ENCODE measurements at regions not wholly inside any gene's neighbourhood (a gene's known extent, or its start where the extent isn't known, plus 50 kb on each side); places are given as distances from the start of the nearest gene placed in this dataset.
"Not testable (repeated sequence)": the region's sequence is repeated elsewhere in the genome, so short reads cannot be mapped to it uniquely, and the experiment has no call there.

GRCh38 chr4:138798404-138798803 lies 217.2 kb upstream of the NOCT start:
- DNase-seq (ENCODE audit: low spot score) = no peak

GRCh38 chr4:138797646-138798045 lies 217.9 kb upstream of the NOCT start:
- DNase-seq (ENCODE audit: low spot score) = no peak

- peak; percentile 53 for DNase-seq (ENCODE audit: low spot score)
These were observed 218.8 kb upstream of the NOCT start for GRCh38 chr4:138796761-138797160.

- DNase-seq (ENCODE audit: low spot score) = no peak
These were observed 224.8 kb upstream of the NOCT start for GRCh38 chr4:138790706-138791340.

GRCh38 chr4:138789796-138790195 lies 225.8 kb upstream of the NOCT start:
- peak; percentile 89 for DNase-seq (ENCODE audit: low spot score)

GRCh38 chr4:138788857-138789256 lies 226.7 kb upstream of the NOCT start:
- no peak for DNase-seq (ENCODE audit: low spot score)

GRCh38 chr4:138788267-138788790 lies 227.3 kb upstream of the NOCT start:
- peak; percentile 13 for DNase-seq (ENCODE audit: low spot score)

GRCh38 chr4:138779761-138780160 lies 235.8 kb upstream of the NOCT start:
- DNase-seq (ENCODE audit: low spot score) = not testable (repeated sequence)

GRCh38 chr4:138775890-138776289 lies 239.7 kb upstream of the NOCT start:
- DNase-seq (ENCODE audit: low spot score) = peak; percentile 41

- no peak for DNase-seq (ENCODE audit: low spot score)
These were observed 240.1 kb upstream of the NOCT start for GRCh38 chr4:138775489-138775888.

- DNase-seq (ENCODE audit: low spot score) = no peak
These were observed 240.6 kb upstream of the NOCT start for GRCh38 chr4:138774940-138775339.

- DNase-seq (ENCODE audit: low spot score) = not testable (repeated sequence)
These were observed 241.5 kb upstream of the NOCT start for GRCh38 chr4:138774125-138774524.

- DNase-seq (ENCODE audit: low spot score) = no peak
These were observed 242.3 kb upstream of the NOCT start for GRCh38 chr4:138773321-138773720.

- no peak for DNase-seq (ENCODE audit: low spot score)
These were observed 243.2 kb upstream of the NOCT start for GRCh38 chr4:138772366-138772765.

GRCh38 chr4:138770818-138771217 lies 244.8 kb upstream of the NOCT start:
- DNase-seq (ENCODE audit: low spot score) = no peak

GRCh38 chr4:138766332-138766731 lies 249.2 kb upstream of the NOCT start:
- no peak for DNase-seq (ENCODE audit: low spot score)

GRCh38 chr4:138765442-138765841 lies 250.1 kb upstream of the NOCT start:
- no peak for DNase-seq (ENCODE audit: low spot score)

GRCh38 chr4:138761638-138762220 lies 253.9 kb upstream of the NOCT start:
- DNase-seq (ENCODE audit: low spot score) = no peak

GRCh38 chr4:138759554-138759902 lies 256.1 kb upstream of the NOCT start:
- DNase-seq (ENCODE audit: low spot score) = no peak

- peak; percentile 62 for DNase-seq (ENCODE audit: low spot score)
These were observed 256.6 kb upstream of the NOCT start for GRCh38 chr4:138758876-138759553.

- DNase-seq (ENCODE audit: low spot score) = no peak
These were observed 257.4 kb upstream of the NOCT start for GRCh38 chr4:138758196-138758595.

GRCh38 chr4:138757432-138757831 lies 258.1 kb upstream of the NOCT start:
- no peak for DNase-seq (ENCODE audit: low spot score)

GRCh38 chr4:138756519-138756918 lies 259.1 kb upstream of the NOCT start:
- DNase-seq (ENCODE audit: low spot score) = no peak
